ENCODE measurements at regions not wholly inside any gene's neighbourhood (a gene's known extent, or its start where the extent isn't known, plus 50 kb on each side); places are given as distances from the start of the nearest gene placed in this dataset.

GRCh38 chr1:116201911-116202310 lies 90.7 kb downstream of the MAB21L3 start:
- CTCF ChIA-PET (ENCODE audit: low intra/inter-chr PET ratio, low total read pairs) = no interaction called here

GRCh38 chr1:116203181-116203723 lies 92.1 kb downstream of the MAB21L3 start:
- H3K36me3 ChIP-seq (replicated peaks in 1 of 2; ENCODE audit: control insufficient read depth in 1 of 2, insufficient read depth in 2 of 2, low read length in 2 of 2) = no peaks in the 10 kb centered on the region
- POLR2A ChIA-PET = no interaction called here
- CTCF ChIA-PET (ENCODE audit: low intra/inter-chr PET ratio, low total read pairs) = no interaction called here
- intact Hi-C loops (cut with micrococcal nuclease; ENCODE audit: unreplicated experiment) (no loop called here), in situ Hi-C loops (cut with HindIII; ENCODE audit: extremely low pct_ligation_motif_present, low pct_unique_long_range_greater_than_20kb) (loop anchor here (10.0 kb wide), 1 partner anchor 58 kb away; no protein-coding TSS in a partner anchor)
- TF ChIP-seq CCDC6 (CRISPR knock-in tag; IDR thresholded peaks at IDR 0.05) = no peak
- TF ChIP-seq SETDB1 (CRISPR knock-in tag; IDR thresholded peaks at IDR 0.05; ENCODE audit: borderline replicate concordance) = no peak
- TF ChIP-seq NCOA5 (CRISPR knock-in tag; IDR thresholded peaks at IDR 0.05) = no peak
- TF ChIP-seq CHD4 (IDR thresholded peaks at IDR 0.05; ENCODE audit: borderline replicate concordance, low read length) = no peak
- no peak for TF ChIP-seq ZNF816 (CRISPR knock-in tag; IDR thresholded peaks at IDR 0.05; ENCODE audit: borderline replicate concordance)
- no peak for TF ChIP-seq CEBPZ (IDR thresholded peaks at IDR 0.05; ENCODE audit: low read length)
- no peak for TF ChIP-seq FOXC1 (CRISPR knock-in tag; IDR thresholded peaks at IDR 0.05; ENCODE audit: borderline replicate concordance)
- no peak for TF ChIP-seq SRSF9 (IDR thresholded peaks at IDR 0.05; ENCODE audit: borderline replicate concordance, insufficient read depth, low read depth, low read length, poor library complexity, severe bottlenecking)
- no peak for TF ChIP-seq HNRNPK (IDR thresholded peaks at IDR 0.05; ENCODE audit: low read depth, low read length, poor library complexity, severe bottlenecking)
- TF ChIP-seq ZNF362 (CRISPR knock-in tag; IDR thresholded peaks at IDR 0.05; ENCODE audit: borderline replicate concordance) = no peak
- TF ChIP-seq ZBTB2 (CRISPR knock-in tag; IDR thresholded peaks at IDR 0.05; ENCODE audit: low read depth) = no peak
- H3K9ac ChIP-seq (ENCODE audit: insufficient read depth, low read depth, low read length) = no peak overlapping the region
- H3K4me2 ChIP-seq (ENCODE audit: low read depth, low read length) = no peak overlapping the region
- H3K9me3 ChIP-seq (ENCODE audit: low read length) = no peaks in the 10 kb centered on the region
- H3K27me3 ChIP-seq (ENCODE audit: control insufficient read depth in 1 of 2, insufficient read depth in 2 of 2, low read length in 2 of 2) = peaks cover 0 to 34% of the 10 kb centered on the region in 2 experiments; a peak in 4 of 5 replicates
- no peak overlapping the region for H2AFZ ChIP-seq (ENCODE audit: low read length)
- no peak for FAIRE-seq
- H3K27ac ChIP-seq (ENCODE audit: extremely low read length, insufficient read depth, low read length) = no peak overlapping the region
- WGBS (ENCODE audit: low lambda C conversion rate) = 70% methylated on average over 5 of the region's 5 CpGs
- H3K4me3 ChIP-seq (replicated peaks in 1 of 3; ENCODE audit: insufficient read depth in 1 of 3, low read depth in 2 of 3, low read length in 3 of 3) = no peak overlapping the region
- BruUV-seq (replicated peaks) = no TSS peak
- no peaks in the 10 kb centered on the region for H4K20me1 ChIP-seq (ENCODE audit: insufficient read depth, low read length)
- peaks cover 8% of the 10 kb centered on the region for H3K4me1 ChIP-seq (ENCODE audit: insufficient read depth, low read length)
- DNase-seq (ENCODE audit: low spot score) = no peak
- no peak for ATAC-seq
- no peaks in the 10 kb centered on the region for H3K79me2 ChIP-seq (ENCODE audit: insufficient read depth, low read length)

More at GRCh38 chr1:116201911-116202310, 90.7 kb downstream of the MAB21L3 start:
- H3K27ac ChIP-seq (ENCODE audit: extremely low read length, insufficient read depth, low read length) = no peak overlapping the region
- H4K20me1 ChIP-seq (ENCODE audit: insufficient read depth, low read length) = no peaks in the 10 kb centered on the region
- H3K4me1 ChIP-seq (ENCODE audit: insufficient read depth, low read length) = peaks cover 8% of the 10 kb centered on the region
- no peak for TF ChIP-seq NR2F1 (CRISPR knock-in tag; IDR thresholded peaks at IDR 0.05)
- TF ChIP-seq TRIM24 (CRISPR knock-in tag; IDR thresholded peaks at IDR 0.05) = no peak
- peaks cover 0 to 30% of the 10 kb centered on the region in 2 experiments; a peak in 4 of 5 replicates for H3K27me3 ChIP-seq (ENCODE audit: control insufficient read depth in 1 of 2, insufficient read depth in 2 of 2, low read length in 2 of 2)
- BruUV-seq (replicated peaks) = no TSS peak
- intact Hi-C loops (cut with micrococcal nuclease; ENCODE audit: unreplicated experiment) (no loop called here), in situ Hi-C loops (cut with HindIII; ENCODE audit: extremely low pct_ligation_motif_present, low pct_unique_long_range_greater_than_20kb) (loop anchor here (10.0 kb wide), 1 partner anchor 57 kb away; no protein-coding TSS in a partner anchor)
- ATAC-seq (no peak), DNase-seq (ENCODE audit: low spot score) (no peak), FAIRE-seq (no peak)
- H2AFZ ChIP-seq (ENCODE audit: low read length) = no peak overlapping the region
- no peaks in the 10 kb centered on the region for H3K36me3 ChIP-seq (replicated peaks in 1 of 2; ENCODE audit: control insufficient read depth in 1 of 2, insufficient read depth in 2 of 2, low read length in 2 of 2)
- H3K9ac ChIP-seq (ENCODE audit: insufficient read depth, low read depth, low read length) = no peak overlapping the region
- no peaks in the 10 kb centered on the region for H3K79me2 ChIP-seq (ENCODE audit: insufficient read depth, low read length)
- POLR2A ChIA-PET = no interaction called here
- no peak overlapping the region for H3K4me2 ChIP-seq (ENCODE audit: low read depth, low read length)
- H3K4me3 ChIP-seq (replicated peaks in 1 of 3; ENCODE audit: insufficient read depth in 1 of 3, low read depth in 2 of 3, low read length in 3 of 3) = no peak overlapping the region
- 57% methylated on average over 3 of the region's 3 CpGs for WGBS (ENCODE audit: low lambda C conversion rate)
- H3K9me3 ChIP-seq (ENCODE audit: low read length) = no peaks in the 10 kb centered on the region
